ENCODE measurements at regions not wholly inside any gene's neighbourhood (a gene's known extent, or its start where the extent isn't known, plus 50 kb on each side); places are given as distances from the start of the nearest gene placed in this dataset.
"Not testable (repeated sequence)": the region's sequence is repeated elsewhere in the genome, so short reads cannot be mapped to it uniquely, and the experiment has no call there.

DNA sequence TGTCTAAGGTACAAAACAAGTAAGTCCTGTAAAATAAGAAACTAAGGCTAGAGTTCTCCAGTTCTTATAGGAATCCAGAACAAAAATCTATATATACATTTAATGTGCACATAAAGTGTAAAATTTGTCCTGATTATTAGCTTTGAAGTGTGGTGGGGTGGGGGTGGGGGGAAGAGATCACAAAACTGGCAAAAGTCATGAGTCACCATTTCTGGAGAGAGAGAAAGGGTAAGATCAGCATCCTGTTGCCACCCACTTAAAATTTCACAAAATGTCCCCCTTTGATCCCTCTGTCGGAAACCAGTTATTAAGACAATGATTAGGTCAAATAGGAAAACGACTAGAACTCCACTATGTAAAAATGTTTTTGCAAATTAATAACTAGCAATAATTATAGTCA is 482.0 kb upstream of the POU3F2 start:
- DNase-seq = no peak

- DNase-seq = no peak
These were observed 476.2 kb upstream of the POU3F2 start for GRCh38 chr6:98358173-98358572.

DNA sequence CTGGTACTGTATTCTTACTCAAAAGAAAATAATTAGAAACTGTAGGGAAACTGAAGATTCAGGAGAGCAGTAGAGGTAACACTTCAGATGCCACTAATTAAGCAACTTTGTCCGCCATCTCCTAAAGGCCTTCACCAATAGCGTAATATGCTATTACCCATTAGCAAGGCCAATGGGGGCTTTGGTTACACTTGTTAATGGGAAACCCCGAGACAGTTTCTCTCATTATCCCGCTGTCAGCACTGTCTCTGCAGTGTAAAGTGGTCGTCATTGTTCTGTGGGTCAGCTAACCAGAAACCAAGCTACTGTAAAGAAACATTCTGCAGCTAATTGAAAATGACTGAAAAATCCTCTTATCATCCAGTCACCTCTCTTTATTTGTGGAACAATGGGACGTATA is 468.0 kb upstream of the POU3F2 start:
- no peak for DNase-seq

DNA sequence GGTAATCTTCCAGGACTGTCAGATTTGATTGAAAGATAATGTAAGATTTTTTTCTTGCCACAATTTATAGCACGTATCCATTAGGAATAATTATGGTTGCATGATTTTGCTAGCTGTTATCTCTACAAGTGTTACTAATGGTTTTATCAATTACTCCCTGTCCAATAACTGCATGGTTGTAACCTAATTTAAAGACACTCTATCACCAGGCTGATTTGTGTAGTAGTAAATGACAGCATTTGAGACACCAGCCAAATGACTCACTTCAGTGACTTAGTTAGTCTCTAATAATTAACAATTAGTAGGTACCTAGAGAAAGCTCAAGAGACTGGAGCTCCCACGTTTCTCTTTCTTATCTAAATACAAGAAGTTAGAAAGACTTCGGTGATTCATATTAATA is 453.8 kb upstream of the POU3F2 start:
- DNase-seq = no peak

DNA sequence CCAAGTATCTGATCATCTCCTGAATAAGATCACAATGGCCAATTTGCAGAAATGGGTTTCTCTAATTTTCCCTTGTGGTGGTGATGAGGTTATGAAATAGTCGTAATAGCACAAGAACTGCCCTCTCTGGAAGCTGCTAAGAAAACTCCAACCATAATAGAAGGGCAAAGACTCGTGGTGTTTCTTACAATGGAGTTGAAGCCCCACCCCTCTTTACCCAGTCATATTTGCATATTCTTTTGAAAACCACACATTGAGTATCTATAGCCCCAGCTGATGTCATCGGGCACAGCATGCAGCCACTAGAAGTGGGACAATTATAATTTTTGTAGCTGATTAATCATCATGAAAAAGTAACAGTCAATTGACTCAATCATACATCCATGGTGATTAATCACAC is 452.1 kb upstream of the POU3F2 start:
- DNase-seq = no peak

DNA sequence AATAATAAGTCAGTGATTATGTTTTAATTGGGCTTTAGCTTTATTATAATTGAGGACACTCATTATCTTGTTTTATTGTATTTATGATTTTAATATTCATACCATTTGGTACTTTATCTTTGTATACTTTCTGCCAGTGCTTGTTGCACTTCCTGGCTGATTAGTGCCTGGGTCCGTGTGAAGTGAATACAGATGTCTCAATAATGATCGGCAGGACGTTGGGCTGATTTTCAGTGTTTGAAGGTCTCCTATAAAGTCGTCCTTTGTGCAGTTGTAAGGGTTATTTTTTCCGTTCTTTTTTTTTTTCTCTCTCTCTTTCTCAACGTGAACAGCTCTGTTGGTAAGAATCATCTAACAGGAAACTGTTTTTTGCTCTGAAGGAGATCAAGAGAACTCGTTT is 450.0 kb upstream of the POU3F2 start:
- no peak for DNase-seq

DNA sequence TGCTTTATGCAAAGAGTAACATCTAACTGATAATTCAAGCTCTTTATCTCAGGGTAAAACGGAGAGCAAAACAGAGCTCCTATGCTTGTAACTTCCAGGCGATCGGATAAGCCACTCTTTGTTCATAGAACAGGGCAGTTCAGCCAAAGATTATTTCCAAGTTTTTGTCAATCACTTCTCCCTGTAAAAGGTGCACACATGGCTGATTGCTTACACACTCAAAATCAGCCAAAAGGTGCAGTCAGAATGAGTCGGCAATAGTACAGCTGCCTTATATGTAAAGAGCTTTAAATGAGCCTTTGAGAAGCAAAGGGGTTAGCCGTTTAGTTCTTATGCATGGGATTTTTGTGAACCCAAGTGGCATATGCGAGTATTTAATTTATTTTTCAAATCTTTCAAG is 449.6 kb upstream of the POU3F2 start:
- DNase-seq = no peak

- DNase-seq = no peak
These were observed 438.7 kb upstream of the POU3F2 start for GRCh38 chr6:98395610-98396166.

- no peak for DNase-seq
These were observed 418.3 kb upstream of the POU3F2 start for GRCh38 chr6:98416027-98416426.

DNA sequence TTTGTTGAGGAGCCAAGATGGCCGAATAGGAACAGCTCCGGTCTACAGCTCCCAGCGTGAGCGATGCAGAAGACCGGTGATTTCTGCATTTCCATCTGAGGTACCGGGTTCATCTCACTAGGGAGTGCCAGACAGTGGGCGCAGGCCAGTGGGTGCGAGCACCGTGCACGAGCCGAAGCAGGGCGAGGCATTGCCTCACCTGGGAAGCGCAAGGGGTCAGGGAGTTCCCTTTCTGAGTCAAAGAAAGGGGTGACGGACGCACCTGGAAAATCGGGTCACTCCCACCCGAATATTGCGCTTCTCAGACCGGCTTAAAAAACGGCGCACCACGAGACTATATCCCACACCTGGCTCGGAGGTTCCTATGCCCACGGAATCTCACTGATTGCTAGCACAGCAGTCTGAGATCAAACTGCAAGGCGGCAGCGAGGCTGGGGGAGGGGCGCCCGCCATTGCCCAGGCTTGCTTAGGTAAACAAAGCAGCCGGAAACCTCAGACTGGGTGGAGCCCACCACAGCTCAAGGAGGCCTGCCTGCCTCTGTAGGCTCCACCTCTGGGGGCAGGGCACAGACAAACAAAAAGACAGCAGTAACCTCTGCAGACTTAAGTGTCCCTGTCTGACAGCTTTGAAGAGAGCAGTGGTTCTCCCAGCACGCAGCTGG is 417.7 kb upstream of the POU3F2 start:
- not testable (repeated sequence) for DNase-seq

DNA sequence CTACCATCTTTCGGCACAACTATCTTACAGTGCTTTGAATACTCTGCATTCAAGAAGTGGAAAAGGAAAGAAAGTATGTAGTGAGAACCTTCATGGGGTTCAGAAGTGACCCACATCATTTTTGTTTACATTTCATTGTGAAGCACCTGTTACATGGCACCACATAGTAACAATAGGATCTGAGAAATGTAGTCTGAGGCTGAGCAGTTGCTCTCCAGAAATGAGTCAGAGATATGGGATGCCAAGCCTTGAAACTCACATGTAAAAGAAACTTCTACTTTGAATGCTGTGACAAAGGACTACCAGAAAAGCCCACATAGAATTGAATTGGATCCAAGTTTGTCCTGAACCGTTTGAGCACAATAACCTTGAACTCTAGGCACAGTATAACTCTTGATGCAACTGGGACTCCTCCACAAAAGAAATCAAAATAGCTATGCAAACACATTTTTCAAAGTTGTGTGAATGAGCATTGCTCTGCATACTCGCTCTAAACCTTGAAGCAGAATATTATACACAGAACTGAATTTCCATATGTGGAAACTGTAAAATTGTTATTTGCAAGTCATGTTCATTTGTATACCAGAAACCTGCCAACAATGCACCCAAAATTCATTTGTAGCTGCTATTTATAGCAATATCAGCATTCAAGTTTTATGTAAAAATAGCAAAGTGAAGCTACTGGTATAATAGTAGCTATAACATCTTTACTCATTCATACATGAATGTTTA is 400.9 kb upstream of the POU3F2 start:
- no peak for DNase-seq

DNA sequence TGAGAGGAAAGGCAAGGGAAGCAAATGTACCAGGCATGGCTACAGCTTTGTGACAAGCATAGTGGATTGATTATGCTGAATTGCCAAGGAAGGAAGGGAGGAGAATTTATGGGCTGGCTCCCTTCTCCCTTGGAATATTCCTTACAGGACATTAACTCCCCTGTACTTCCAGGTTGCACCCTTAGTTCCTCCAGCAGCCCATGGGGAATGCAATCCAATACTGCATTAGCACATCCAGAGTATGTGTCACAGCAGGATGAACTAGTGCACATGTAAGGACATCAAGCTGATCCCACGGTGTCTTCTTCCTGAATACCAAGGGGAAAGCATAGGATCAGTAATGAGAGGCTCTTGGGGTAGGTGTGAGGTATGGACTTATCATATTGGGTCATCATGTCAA is 390.7 kb upstream of the POU3F2 start:
- DNase-seq = no peak

DNA sequence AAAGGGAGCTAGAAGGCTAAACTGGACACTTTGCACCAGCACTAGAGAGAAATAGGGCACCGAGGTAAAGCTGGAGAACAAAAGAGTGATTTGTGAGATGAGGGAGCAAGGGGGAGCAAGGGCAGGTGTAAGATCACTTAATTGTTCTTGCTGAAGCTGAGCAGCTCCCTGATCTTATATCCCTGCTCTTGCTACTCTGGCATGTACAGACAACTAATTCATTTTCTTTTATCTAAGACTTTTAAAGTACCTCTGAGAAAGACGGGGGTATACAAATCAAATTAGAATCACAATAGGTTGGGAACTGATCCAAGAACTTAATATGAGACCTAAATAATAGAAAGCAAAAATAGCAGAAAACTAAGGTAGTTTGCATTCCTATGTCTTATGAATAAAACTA is 381.7 kb upstream of the POU3F2 start:
- DNase-seq = no peak

GRCh38 chr6:98454809-98455322 is 379.5 kb upstream of the POU3F2 start:
- DNase-seq = no peak

DNA sequence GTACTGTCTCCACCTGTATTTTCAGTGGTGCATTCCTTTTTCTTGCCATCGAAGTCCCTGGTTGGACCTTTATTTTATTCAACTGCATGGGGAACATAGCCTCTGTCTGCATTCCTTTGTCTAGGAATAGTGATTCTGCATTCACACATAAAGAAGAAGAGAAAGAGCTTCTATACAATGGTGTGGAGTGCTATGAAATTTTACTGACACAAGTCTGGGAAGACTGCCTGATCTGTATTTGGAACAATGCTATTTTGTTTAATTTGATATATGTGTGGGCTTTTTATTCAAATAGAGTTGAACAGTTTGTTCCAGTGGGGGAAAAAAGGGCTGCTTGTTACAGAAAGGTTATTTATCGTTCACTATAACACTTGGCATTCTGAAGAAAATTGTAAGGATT is 375.7 kb upstream of the POU3F2 start:
- no peak for DNase-seq

- no peak for DNase-seq
These were observed 371.1 kb upstream of the POU3F2 start for GRCh38 chr6:98463038-98464000.

- no peak for DNase-seq
These were observed 367.3 kb upstream of the POU3F2 start for GRCh38 chr6:98467091-98467490.

GRCh38 chr6:98467902-98468301 is 366.5 kb upstream of the POU3F2 start:
- no peak for DNase-seq

- DNase-seq = no peak
These were observed 365.2 kb upstream of the POU3F2 start for GRCh38 chr6:98469141-98469540.

- DNase-seq = no peak
These were observed 363.6 kb upstream of the POU3F2 start for GRCh38 chr6:98470821-98471220.

DNA sequence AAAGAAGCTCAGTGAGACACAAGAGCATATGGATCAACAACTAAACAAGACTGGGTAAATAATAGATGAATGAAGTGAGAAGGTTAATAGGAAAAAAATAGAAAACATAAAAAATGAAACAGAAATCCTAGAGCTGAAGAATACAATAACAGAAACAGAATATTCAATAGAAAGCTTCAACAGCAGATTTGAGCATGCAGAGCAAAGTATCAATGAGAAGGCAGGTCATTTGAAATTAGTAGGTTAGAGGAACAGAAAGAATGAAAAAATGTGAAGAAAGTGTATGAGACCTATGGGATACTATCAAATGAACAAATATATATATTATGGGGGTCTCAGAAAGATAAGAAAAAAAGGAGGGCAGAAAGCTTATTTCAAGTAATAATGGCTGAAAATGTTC is 362.9 kb upstream of the POU3F2 start:
- no peak for DNase-seq

- no peak for DNase-seq
These were observed 357.1 kb upstream of the POU3F2 start for GRCh38 chr6:98477231-98477630.

GRCh38 chr6:98484696-98485095 is 349.7 kb upstream of the POU3F2 start:
- no peak for DNase-seq
